HCT116 (cell line): ENCODE measurements at regions not wholly inside any gene's neighbourhood (a gene's known extent, or its start where the extent isn't known, plus 50 kb on each side); places are given as distances from the start of the nearest gene placed in this dataset.
A peak's percentile ranks its signal among the peaks of the same experiment; 100 is the strongest.
"Not testable (repeated sequence)": the region's sequence is repeated elsewhere in the genome, so short reads cannot be mapped to it uniquely, and the experiment has no call there.

ENCODE experiments used
- ATAC-seq: fragments of 200-7000 bp; cut with Tn5 transposase; 2 replicates; pipeline ENCODE4 v1.9.1; 2020; ENCODE audit warnings: mild to moderate bottlenecking, moderate library complexity
- BruUV-seq: library from RNA; stranded (reverse); fragments of 400-500 nt; replicated peaks from 2 replicates; lab custom pipeline; 2021; lab: Mats Ljungman, UMichigan
- CTCF ChIA-PET: fragments of 300-600 bp; sonication (Branson Sonifier 250); formaldehyde crosslinking; loops from one replicate; lab custom pipeline; 2021; ENCODE audit warnings: antibody characterized with exemption; lab: Charles Lee
- POLR2A ChIA-PET: fragments of 300-600, 350-600 bp; sonication (Branson Sonifier 250); formaldehyde crosslinking; loops from one replicate; lab custom pipeline; 2021; ENCODE audit warnings: antibody characterized with exemption; lab: Charles Lee
- RAD21 ChIA-PET, 2 experiments: fragments of 300-600 bp; sonication (Branson Sonifier 250); formaldehyde crosslinking; loops; one replicate each; lab custom pipeline; 2023; ENCODE audit warnings: low total read pairs in 2 of 2; ENCODE audit not compliant: uncharacterized antibody in 2 of 2, unreplicated experiment in 2 of 2, low non-redundant PET in 1 of 2; lab: Charles Lee
- DNase-seq: peaks from one replicate; pipeline ENCODE4 v3.0.0-alpha.2; 2010; ENCODE audit warnings: low read depth, low spot score
- H2AFZ ChIP-seq: fragments of 200-600 bp; shearing (Covaris generic), sonication (generic); 2 replicates; pipeline ENCODE4 v1.6.1; 2017; ENCODE audit warnings: low read depth, mixed run types, mixed read lengths, antibody characterized with exemption, low read length; ENCODE audit not compliant: poor library complexity, severe bottlenecking
- H3K27ac ChIP-seq: 2 replicates; pipeline ENCODE4 v1.5.1; 2012; ENCODE audit warnings: low read depth, low read length
- H3K27me3 ChIP-seq: fragments of 200-600 bp; sonication (generic); 2 replicates; pipeline ENCODE4 v1.6.1; 2016; ENCODE audit warnings: mixed run types, low read length, mixed read lengths; ENCODE audit not compliant: insufficient read depth
- H3K36me3 ChIP-seq, 2 experiments: fragments of 200-500 bp in 1 of 2; fragments of 200-600 bp in 1 of 2; sonication (Bioruptor generic) in 1 of 2; sonication (generic) in 1 of 2; 2 replicates each; pipeline versions ENCODE4 v1.5.1 to v1.6.1; 2014 to 2016; ENCODE audit warnings: low read length in 2 of 2, inconsistent platforms in 1 of 2, mixed read lengths in 1 of 2, mixed run types in 1 of 2; ENCODE audit not compliant: insufficient read depth in 2 of 2, control insufficient read depth in 1 of 2
- H3K4me1 ChIP-seq, 2 experiments: fragments of 200-600 bp in 1 of 2; sonication (generic) in 1 of 2; 2 replicates each; pipeline versions ENCODE4 v1.5.1 to v1.6.1; 2012 to 2017; ENCODE audit warnings: low read length in 2 of 2, inconsistent platforms in 1 of 2, mild to moderate bottlenecking in 1 of 2, mixed read lengths in 1 of 2, mixed run types in 1 of 2, moderate library complexity in 1 of 2; ENCODE audit not compliant: insufficient read depth in 2 of 2, control insufficient read depth in 1 of 2
- H3K4me2 ChIP-seq: fragments of 200-600 bp; sonication (generic); 2 replicates; pipeline ENCODE4 v1.6.1; 2017; ENCODE audit warnings: mixed run types, low read length, mixed read lengths
- H3K4me3 ChIP-seq, 2 experiments: fragments of 200-600 bp in 1 of 2; sonication (generic) in 1 of 2; replicated peaks in 1 of 2; 2 replicates each; pipeline ENCODE4 v1.5.1; 2011 to 2016; ENCODE audit warnings: low read length in 2 of 2, control low read depth in 1 of 2, low read depth in 1 of 2, mild to moderate bottlenecking in 1 of 2, mixed read lengths in 1 of 2, mixed run types in 1 of 2
- H3K79me2 ChIP-seq: fragments of 200-600 bp; sonication (generic); 2 replicates; pipeline ENCODE4 v1.6.1; 2017; ENCODE audit warnings: mild to moderate bottlenecking, mixed run types, low read length, moderate library complexity, mixed read lengths; ENCODE audit not compliant: insufficient read depth
- H3K9ac ChIP-seq: fragments of 200-600 bp; sonication (generic); 2 replicates; pipeline ENCODE4 v1.6.1; 2016; ENCODE audit warnings: low read length, mixed read lengths
- H3K9me2 ChIP-seq: fragments of 200-600 bp; sonication (generic), shearing (Covaris generic); 2 replicates; pipeline ENCODE4 v1.6.1; 2017; ENCODE audit warnings: mixed run types, mild to moderate bottlenecking, moderate library complexity; ENCODE audit not compliant: insufficient read depth
- H3K9me3 ChIP-seq, 2 experiments: fragments of 200-500 bp in 1 of 2; fragments of 200-600 bp in 1 of 2; sonication (Bioruptor generic) in 1 of 2; sonication (generic) in 1 of 2; 2 replicates each; pipeline ENCODE4 v1.6.1; 2014 to 2017; ENCODE audit warnings: low read length in 2 of 2, mixed read lengths in 2 of 2, inconsistent platforms in 1 of 2, low read depth in 1 of 2, mild to moderate bottlenecking in 1 of 2, mixed run types in 1 of 2, moderate library complexity in 1 of 2; ENCODE audit not compliant: control insufficient read depth in 1 of 2, insufficient read depth in 1 of 2
- H4K20me1 ChIP-seq: fragments of 200-600 bp; sonication (generic), shearing (Covaris generic); 2 replicates; pipeline ENCODE4 v1.6.1; 2017; ENCODE audit warnings: mixed run types, mild to moderate bottlenecking, moderate library complexity; ENCODE audit not compliant: insufficient read depth
- RAD21 ChIP-seq: IDR thresholded peaks from 2 replicates; pipeline ENCODE4 v1.6.1; 2012; ENCODE audit warnings: low read depth, mild to moderate bottlenecking
- SP1 ChIP-seq: IDR thresholded peaks from 2 replicates; pipeline ENCODE4 v1.6.1; 2012; ENCODE audit warnings: low read depth
- ZNF274 ChIP-seq: fragments of 200-500 bp; sonication (Bioruptor generic); IDR thresholded peaks from 2 replicates; pipeline ENCODE4 v1.6.1; 2014; ENCODE audit warnings: mild to moderate bottlenecking, low read depth, low read length, inconsistent platforms
- intact Hi-C: fragments of 100-400 bp; cut with micrococcal nuclease; formaldehyde crosslinking; loops from 2 replicates; pipeline ENCODE4 v1.10.0; 2022

DNA sequence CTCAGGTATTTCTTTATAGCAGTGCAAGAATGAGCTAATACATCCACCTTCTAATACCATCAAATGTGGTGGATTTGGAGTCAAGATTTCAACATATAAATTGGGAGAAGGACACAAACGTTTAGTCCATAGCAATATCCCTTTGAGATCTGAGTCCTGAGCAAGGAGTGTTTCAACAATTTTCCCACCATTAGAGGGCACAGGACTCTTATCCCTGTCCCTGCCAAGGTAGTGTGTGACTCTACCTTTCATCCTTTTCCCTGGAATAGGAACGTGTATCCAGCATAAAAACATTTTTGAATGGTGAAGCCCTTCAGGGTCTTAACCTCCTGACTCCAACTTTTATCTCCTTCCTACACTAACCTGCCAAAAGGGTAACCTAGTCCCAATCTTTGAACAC lies 181.3 kb upstream of the SRD5A2 start:
- H3K9me2 ChIP-seq, result no peaks in the 10 kb centered on the region
- RAD21 ChIA-PET, result no interaction called here
- H4K20me1 ChIP-seq, result no peaks in the 10 kb centered on the region
- CTCF ChIA-PET, result no interaction called here
- no peak for DNase-seq
- no TSS peak for BruUV-seq
- H3K27me3 ChIP-seq, result 0 out of 2 replicates have a peak, but pooled peaks cover 3% of the 10 kb centered on the region
- intact Hi-C loops, result no loop called here
- H3K4me2 ChIP-seq, result no peak overlapping the region
- no peak for ATAC-seq
- no peak overlapping the region for H3K27ac ChIP-seq
- H2AFZ ChIP-seq, result no peak overlapping the region
- no peaks in the 10 kb centered on the region for H3K4me1 ChIP-seq
- TF ChIP-seq RAD21 (peak; percentile 29; the same call in 1 of the 2 replicates), SP1 (no peak), ZNF274 (no peak)
- POLR2A ChIA-PET, result no interaction called here
- no peaks in the 10 kb centered on the region for H3K79me2 ChIP-seq
- H3K9ac ChIP-seq, result no peak overlapping the region
- H3K9me3 ChIP-seq, result peaks cover 0 to 3% of the 10 kb centered on the region in 2 experiments; a peak in 1 of 4 replicates
- no peak overlapping the region for H3K4me3 ChIP-seq
- H3K36me3 ChIP-seq, result no peaks in the 10 kb centered on the region

DNA sequence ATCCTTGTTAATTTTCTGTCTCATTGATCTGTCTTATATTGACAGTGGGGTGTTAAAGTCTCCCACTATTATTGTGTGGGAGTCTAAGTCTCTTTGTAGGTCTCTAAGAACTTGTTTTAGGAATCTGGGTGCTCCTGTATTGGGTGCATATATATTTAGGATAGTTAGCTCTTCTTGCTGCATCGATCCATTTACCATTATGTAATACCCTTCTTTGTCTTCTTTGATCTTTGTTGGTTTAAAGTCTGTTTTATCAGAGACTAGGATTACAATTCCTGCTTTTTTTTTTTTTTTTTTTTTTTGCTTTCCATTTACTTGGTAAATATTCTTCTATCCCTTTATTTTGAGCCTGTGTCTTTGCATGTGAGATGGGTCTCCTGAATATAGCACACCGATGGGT lies 176.6 kb upstream of the SRD5A2 start:
- intact Hi-C loops, H3K79me2 ChIP-seq, CTCF ChIA-PET, H3K9me2 ChIP-seq, H3K36me3 ChIP-seq, H3K4me1 ChIP-seq, H3K4me3 ChIP-seq, H3K27ac ChIP-seq, BruUV-seq, RAD21 ChIA-PET, H2AFZ ChIP-seq, POLR2A ChIA-PET, H3K9me3 ChIP-seq, H3K4me2 ChIP-seq, H3K27me3 ChIP-seq, DNase-seq, H3K9ac ChIP-seq, H4K20me1 ChIP-seq, ATAC-seq: not testable (repeated sequence)

DNA sequence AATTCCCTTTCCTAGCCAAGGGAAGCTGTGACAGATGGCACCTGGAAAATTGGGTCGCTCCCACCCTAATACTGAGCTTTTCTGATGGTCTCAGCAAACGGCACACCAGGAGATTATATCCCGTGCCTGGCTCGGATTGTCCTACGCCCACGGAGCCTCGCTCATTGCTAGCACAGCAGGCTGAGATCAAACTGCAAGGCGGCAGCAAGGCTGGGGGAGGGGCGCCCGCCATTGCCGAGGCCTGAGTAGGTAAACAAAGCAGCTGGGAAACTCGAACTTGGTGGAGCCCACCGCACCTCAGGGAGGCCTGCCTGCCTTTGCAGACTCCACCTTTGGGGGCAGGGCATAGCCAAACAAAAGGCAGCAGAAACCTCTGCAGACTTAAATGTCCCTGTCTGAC lies 168.0 kb upstream of the SRD5A2 start:
- H3K36me3 ChIP-seq, H2AFZ ChIP-seq, BruUV-seq, H3K9me2 ChIP-seq, H3K9me3 ChIP-seq, RAD21 ChIA-PET, H3K9ac ChIP-seq, H3K4me3 ChIP-seq, POLR2A ChIA-PET, H3K27ac ChIP-seq, intact Hi-C loops, H3K27me3 ChIP-seq, CTCF ChIA-PET, H3K79me2 ChIP-seq, H3K4me1 ChIP-seq, DNase-seq, ATAC-seq, H3K4me2 ChIP-seq, H4K20me1 ChIP-seq: not testable (repeated sequence)
